Large intestine (tissue), 3 donors: ENCODE measurements at regions not wholly inside any gene's neighbourhood (a gene's known extent, or its start where the extent isn't known, plus 50 kb on each side); places are given as distances from the start of the nearest gene placed in this dataset.

ENCODE experiments used
- DNase-seq, 2 donors: peaks; one replicate each; pipeline versions ENCODE4 v3.0.0 to v3.0.0-alpha.2; 2013
- H3K27ac ChIP-seq: one replicate; pipeline ENCODE4 v1.5.1; 2013; ENCODE audit warnings: low read length
- H3K27me3 ChIP-seq: 2 replicates; pipeline ENCODE4 v1.6.1; 2013; ENCODE audit warnings: low read length; ENCODE audit not compliant: control insufficient read depth, insufficient read depth
- H3K36me3 ChIP-seq: 2 replicates; pipeline ENCODE4 v1.6.1; 2013; ENCODE audit warnings: low read length; ENCODE audit not compliant: control insufficient read depth, insufficient read depth
- H3K4me1 ChIP-seq: one replicate; pipeline ENCODE4 v1.6.1; 2013; ENCODE audit warnings: low read length; ENCODE audit not compliant: control insufficient read depth, insufficient read depth
- H3K4me3 ChIP-seq: one replicate; pipeline ENCODE4 v1.5.1; 2013; ENCODE audit warnings: low read length
- H3K9me3 ChIP-seq: one replicate; pipeline ENCODE4 v1.6.1; 2013; ENCODE audit warnings: mild to moderate bottlenecking, low read depth, low read length, moderate library complexity; ENCODE audit not compliant: control insufficient read depth
- WGBS: methylation state at CpG from one replicate; pipeline ENCODE4 v1.1.5; 2013; ENCODE audit warnings: low lambda C conversion rate; ENCODE audit not compliant: insufficient coverage; 5-methylcytosine and 5-hydroxymethylcytosine counted together

GRCh38 chr7:68313806-68314205 lies 1284.5 kb upstream of the AUTS2 start:
- no peak for DNase-seq
- Histone ChIP-seq H3K36me3 (no peaks in the 10 kb centered on the region), H3K4me3 (no peak overlapping the region), H3K27ac (no peak overlapping the region), H3K27me3 (no peaks in the 10 kb centered on the region), H3K9me3 (no peaks in the 10 kb centered on the region), H3K4me1 (no peaks in the 10 kb centered on the region)
- WGBS, result no CpG with 5 or more reads among the region's 4 CpGs

GRCh38 chr7:68314208-68314607 lies 1284.1 kb upstream of the AUTS2 start:
- WGBS, result no CpG with 5 or more reads among the region's 8 CpGs

GRCh38 chr7:68317476-68317875 lies 1280.8 kb upstream of the AUTS2 start:
- no peaks in the 10 kb centered on the region for H3K36me3 ChIP-seq
- no peak overlapping the region for H3K4me3 ChIP-seq
- H3K9me3 ChIP-seq, result no peaks in the 10 kb centered on the region
- H3K27me3 ChIP-seq, result no peaks in the 10 kb centered on the region
- H3K27ac ChIP-seq, result no peak overlapping the region
- H3K4me1 ChIP-seq, result no peaks in the 10 kb centered on the region
- no peak for DNase-seq
- 70% methylated on average over 2 of the region's 3 CpGs for WGBS

More at GRCh38 chr7:68314208-68314607, 1284.1 kb upstream of the AUTS2 start:
- Histone ChIP-seq H3K27me3 (no peaks in the 10 kb centered on the region), H3K4me1 (no peaks in the 10 kb centered on the region), H3K36me3 (no peaks in the 10 kb centered on the region), H3K27ac (no peak overlapping the region), H3K9me3 (no peaks in the 10 kb centered on the region), H3K4me3 (no peak overlapping the region)
- no peak for DNase-seq

GRCh38 chr7:68319061-68319460 lies 1279.2 kb upstream of the AUTS2 start:
- no peaks in the 10 kb centered on the region for H3K4me1 ChIP-seq
- no peak overlapping the region for H3K27ac ChIP-seq
- no peak for DNase-seq
- H3K36me3 ChIP-seq, result no peaks in the 10 kb centered on the region
- H3K4me3 ChIP-seq, result no peak overlapping the region
- H3K9me3 ChIP-seq, result no peaks in the 10 kb centered on the region
- no peaks in the 10 kb centered on the region for H3K27me3 ChIP-seq

GRCh38 chr7:68321076-68321639 lies 1277.1 kb upstream of the AUTS2 start:
- WGBS, result 0% methylated on average over 1 of the region's 4 CpGs
- DNase-seq, result peak in 1 of 2 donors; percentile 12

GRCh38 chr7:68321776-68322496 lies 1276.3 kb upstream of the AUTS2 start:
- Histone ChIP-seq H3K27ac (no peak overlapping the region), H3K36me3 (no peaks in the 10 kb centered on the region), H3K27me3 (no peaks in the 10 kb centered on the region), H3K4me1 (no peaks in the 10 kb centered on the region), H3K4me3 (no peak overlapping the region), H3K9me3 (no peaks in the 10 kb centered on the region)
- WGBS, result 33% methylated on average over 1 of the region's 5 CpGs
- no peak for DNase-seq

More at GRCh38 chr7:68321076-68321639, 1277.1 kb upstream of the AUTS2 start:
- no peaks in the 10 kb centered on the region for H3K4me1 ChIP-seq
- no peaks in the 10 kb centered on the region for H3K27me3 ChIP-seq
- no peak overlapping the region for H3K4me3 ChIP-seq
- no peak overlapping the region for H3K27ac ChIP-seq
- no peaks in the 10 kb centered on the region for H3K36me3 ChIP-seq
- H3K9me3 ChIP-seq, result no peaks in the 10 kb centered on the region

GRCh38 chr7:68324621-68325020 lies 1273.7 kb upstream of the AUTS2 start:
- Histone ChIP-seq H3K36me3 (no peaks in the 10 kb centered on the region), H3K27me3 (no peaks in the 10 kb centered on the region), H3K4me3 (no peak overlapping the region), H3K4me1 (no peaks in the 10 kb centered on the region), H3K27ac (no peak overlapping the region), H3K9me3 (no peaks in the 10 kb centered on the region)
- no peak for DNase-seq
- WGBS, result 90% methylated on average over 2 of the region's 6 CpGs

GRCh38 chr7:68334216-68334615 lies 1264.1 kb upstream of the AUTS2 start:
- Histone ChIP-seq H3K27ac (no peak overlapping the region), H3K9me3 (peaks cover 3% of the 10 kb centered on the region), H3K4me3 (no peak overlapping the region), H3K36me3 (no peaks in the 10 kb centered on the region), H3K27me3 (no peaks in the 10 kb centered on the region), H3K4me1 (no peaks in the 10 kb centered on the region)
- WGBS, result 90% methylated on average over 3 of the region's 3 CpGs
- DNase-seq, result no peak

GRCh38 chr7:68334636-68335272 lies 1263.5 kb upstream of the AUTS2 start:
- no peak for DNase-seq
- no peaks in the 10 kb centered on the region for H3K4me1 ChIP-seq
- H3K27me3 ChIP-seq, result no peaks in the 10 kb centered on the region
- H3K4me3 ChIP-seq, result no peak overlapping the region
- 75% methylated on average over 2 of the region's 9 CpGs for WGBS
- no peak overlapping the region for H3K27ac ChIP-seq
- H3K36me3 ChIP-seq, result no peaks in the 10 kb centered on the region
- peaks cover 3% of the 10 kb centered on the region for H3K9me3 ChIP-seq

GRCh38 chr7:68336594-68336993 lies 1261.7 kb upstream of the AUTS2 start:
- no CpG with 5 or more reads among the region's 8 CpGs for WGBS
- Histone ChIP-seq H3K4me3 (no peak overlapping the region), H3K27ac (no peak overlapping the region), H3K27me3 (no peaks in the 10 kb centered on the region), H3K9me3 (no peaks in the 10 kb centered on the region), H3K36me3 (no peaks in the 10 kb centered on the region), H3K4me1 (no peaks in the 10 kb centered on the region)
- no peak for DNase-seq
